Ishikawa (cell line): ENCODE measurements at regions not wholly inside any gene's neighbourhood (a gene's known extent, or its start where the extent isn't known, plus 50 kb on each side); places are given as distances from the start of the nearest gene placed in this dataset.

Experiments
- CREB1 ChIP-seq: IDR thresholded peaks from 2 replicates; pipeline ENCODE4 v1.6.1; 2012; ENCODE audit warnings: low read depth
- EGR1 ChIP-seq: IDR thresholded peaks from 2 replicates; pipeline ENCODE4 v1.6.1; 2012
- EP300 ChIP-seq: IDR thresholded peaks from 2 replicates; pipeline ENCODE4 v1.6.1; 2012; ENCODE audit warnings: borderline replicate concordance
- RAD21 ChIP-seq: IDR thresholded peaks from 2 replicates; pipeline ENCODE4 v1.6.1; 2012; ENCODE audit warnings: low read depth
- TCF12 ChIP-seq: IDR thresholded peaks from 2 replicates; pipeline ENCODE4 v1.6.1; 2012; ENCODE audit warnings: low read depth
- TEAD4 ChIP-seq: IDR thresholded peaks from 2 replicates; pipeline ENCODE4 v1.6.1; 2012
- TF ChIP-seq, protein P1 (sequence below): IDR thresholded peaks from 2 replicates; pipeline ENCODE4 v1.6.1; 2012; ENCODE audit warnings: low read depth, mild to moderate bottlenecking
- TF ChIP-seq, protein P2 (sequence below): IDR thresholded peaks from 2 replicates; pipeline ENCODE4 v1.6.1; 2012
- TF ChIP-seq, protein P3 (sequence below): IDR thresholded peaks from 2 replicates; pipeline ENCODE4 v1.6.1; 2012

DNA sequence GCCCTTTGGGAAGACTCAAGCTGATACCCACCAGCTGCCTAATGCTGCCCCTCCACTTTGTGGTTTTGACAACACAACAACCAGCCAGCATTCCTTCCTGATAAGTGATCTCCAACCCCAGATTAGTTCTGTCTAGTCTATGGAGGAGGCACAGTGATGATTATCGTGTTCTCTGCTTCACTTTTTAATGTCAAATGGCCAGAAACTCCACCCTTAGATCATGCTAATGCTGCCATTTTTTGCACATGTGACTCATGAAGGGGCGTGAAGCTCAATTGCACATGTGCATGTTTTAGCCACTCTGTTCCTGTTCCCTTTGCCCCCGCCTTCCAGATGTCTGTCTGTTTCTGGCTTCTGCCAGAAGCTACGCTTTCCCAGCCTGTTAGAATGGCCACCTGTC is 199.8 kb downstream of the COG6 start:
- TF ChIP-seq TCF12 (no peak), EP300 (no peak), RAD21 (no peak), TEAD4 (no peak), CREB1 (no peak), EGR1 (no peak)
- TF ChIP-seq, protein P1, sequence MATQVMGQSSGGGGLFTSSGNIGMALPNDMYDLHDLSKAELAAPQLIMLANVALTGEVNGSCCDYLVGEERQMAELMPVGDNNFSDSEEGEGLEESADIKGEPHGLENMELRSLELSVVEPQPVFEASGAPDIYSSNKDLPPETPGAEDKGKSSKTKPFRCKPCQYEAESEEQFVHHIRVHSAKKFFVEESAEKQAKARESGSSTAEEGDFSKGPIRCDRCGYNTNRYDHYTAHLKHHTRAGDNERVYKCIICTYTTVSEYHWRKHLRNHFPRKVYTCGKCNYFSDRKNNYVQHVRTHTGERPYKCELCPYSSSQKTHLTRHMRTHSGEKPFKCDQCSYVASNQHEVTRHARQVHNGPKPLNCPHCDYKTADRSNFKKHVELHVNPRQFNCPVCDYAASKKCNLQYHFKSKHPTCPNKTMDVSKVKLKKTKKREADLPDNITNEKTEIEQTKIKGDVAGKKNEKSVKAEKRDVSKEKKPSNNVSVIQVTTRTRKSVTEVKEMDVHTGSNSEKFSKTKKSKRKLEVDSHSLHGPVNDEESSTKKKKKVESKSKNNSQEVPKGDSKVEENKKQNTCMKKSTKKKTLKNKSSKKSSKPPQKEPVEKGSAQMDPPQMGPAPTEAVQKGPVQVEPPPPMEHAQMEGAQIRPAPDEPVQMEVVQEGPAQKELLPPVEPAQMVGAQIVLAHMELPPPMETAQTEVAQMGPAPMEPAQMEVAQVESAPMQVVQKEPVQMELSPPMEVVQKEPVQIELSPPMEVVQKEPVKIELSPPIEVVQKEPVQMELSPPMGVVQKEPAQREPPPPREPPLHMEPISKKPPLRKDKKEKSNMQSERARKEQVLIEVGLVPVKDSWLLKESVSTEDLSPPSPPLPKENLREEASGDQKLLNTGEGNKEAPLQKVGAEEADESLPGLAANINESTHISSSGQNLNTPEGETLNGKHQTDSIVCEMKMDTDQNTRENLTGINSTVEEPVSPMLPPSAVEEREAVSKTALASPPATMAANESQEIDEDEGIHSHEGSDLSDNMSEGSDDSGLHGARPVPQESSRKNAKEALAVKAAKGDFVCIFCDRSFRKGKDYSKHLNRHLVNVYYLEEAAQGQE, result no peak
- TF ChIP-seq, protein P2, sequence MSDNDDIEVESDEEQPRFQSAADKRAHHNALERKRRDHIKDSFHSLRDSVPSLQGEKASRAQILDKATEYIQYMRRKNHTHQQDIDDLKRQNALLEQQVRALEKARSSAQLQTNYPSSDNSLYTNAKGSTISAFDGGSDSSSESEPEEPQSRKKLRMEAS, result no peak
- TF ChIP-seq, protein P3, sequence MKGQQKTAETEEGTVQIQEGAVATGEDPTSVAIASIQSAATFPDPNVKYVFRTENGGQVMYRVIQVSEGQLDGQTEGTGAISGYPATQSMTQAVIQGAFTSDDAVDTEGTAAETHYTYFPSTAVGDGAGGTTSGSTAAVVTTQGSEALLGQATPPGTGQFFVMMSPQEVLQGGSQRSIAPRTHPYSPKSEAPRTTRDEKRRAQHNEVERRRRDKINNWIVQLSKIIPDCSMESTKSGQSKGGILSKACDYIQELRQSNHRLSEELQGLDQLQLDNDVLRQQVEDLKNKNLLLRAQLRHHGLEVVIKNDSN, result no peak
